ENCODE measurements at regions not wholly inside any gene's neighbourhood (a gene's known extent, or its start where the extent isn't known, plus 50 kb on each side); places are given as distances from the start of the nearest gene placed in this dataset.

- ChIA-PET POLR2A (no interaction called here), CTCF (no interaction called here), RAD21 (ENCODE audit: unreplicated experiment) (no interaction called here), SMC1A (ENCODE audit: uncharacterized antibody, unreplicated experiment) (no interaction called here)
- BruUV-seq (replicated peaks): no TSS peak
- no peak overlapping the region for H3K4me2 ChIP-seq (ENCODE audit: control insufficient read depth, insufficient read depth)
- no peaks in the 10 kb centered on the region for H3K79me2 ChIP-seq (ENCODE audit: control insufficient read depth, insufficient read depth, low read length)
- DNase-seq (ENCODE audit: low read depth, low spot score) (no peak), FAIRE-seq (no peak), ATAC-seq (no peak)
- peaks cover 5% of the 10 kb centered on the region; the same call in 2 of the 3 replicates for H3K9me3 ChIP-seq (replicated peaks; ENCODE audit: control insufficient read depth, insufficient read depth, low read length)
- H3K4me3 ChIP-seq: no peak overlapping the region
- H3K9ac ChIP-seq (ENCODE audit: control insufficient read depth, insufficient read depth, low read length): no peak overlapping the region
- WGBS (ENCODE audit: insufficient coverage, insufficient replicate concordance, low lambda C conversion rate, missing lambda C conversion rate): 67% methylated on average over 2 of the region's 2 CpGs
- no peaks in the 10 kb centered on the region for H3K4me1 ChIP-seq (ENCODE audit: control insufficient read depth, insufficient read depth, low read length)
- no peaks in the 10 kb centered on the region for H3K36me3 ChIP-seq (ENCODE audit: control insufficient read depth in 2 of 2, insufficient read depth in 2 of 2, low read length in 1 of 2)
- H2AFZ ChIP-seq (ENCODE audit: control insufficient read depth, low read depth, low read length): no peak overlapping the region
- intact Hi-C loops (cut with micrococcal nuclease; ENCODE audit: unreplicated experiment) (no loop called here), in situ Hi-C loops (cut with MboI) (no loop called here)
- H3K27ac ChIP-seq (ENCODE audit: control insufficient read depth, insufficient read depth): no peak overlapping the region
- no peaks in the 10 kb centered on the region for H4K20me1 ChIP-seq (ENCODE audit: control insufficient read depth, insufficient read depth)
- TF ChIP-seq RBBP5 (conservative IDR thresholded peaks at IDR 0.05) (no peak), ZZZ3 (IDR thresholded peaks at IDR 0.05; ENCODE audit: control insufficient read depth, insufficient read length, low read depth) (no peak), USF1 (IDR thresholded peaks at IDR 0.05; ENCODE audit: borderline replicate concordance, extremely low read length, insufficient read depth, low read depth, low read length) (no peak), NR2C2 (IDR thresholded peaks at IDR 0.05; ENCODE audit: borderline replicate concordance, control insufficient read depth, insufficient read length, low read depth) (no peak), PAX8 (IDR thresholded peaks at IDR 0.05) (no peak), TAF1 (IDR thresholded peaks at IDR 0.05; ENCODE audit: borderline replicate concordance, low read depth, low read length) (no peak), ESRRA (IDR thresholded peaks at IDR 0.05; ENCODE audit: low read length) (no peak), ZNF207 (IDR thresholded peaks at IDR 0.05; ENCODE audit: borderline replicate concordance) (no peak), LARP7 (IDR thresholded peaks at IDR 0.05) (no peak), ELK1 (IDR thresholded peaks at IDR 0.05; ENCODE audit: low read depth, low read length) (no peak), PBX3 (IDR thresholded peaks at IDR 0.05; ENCODE audit: insufficient replicate concordance, low read depth, low read length) (no peak), CBX3 (IDR thresholded peaks at IDR 0.05; ENCODE audit: borderline replicate concordance, low read depth) (no peak), EED (IDR thresholded peaks at IDR 0.05; ENCODE audit: low read depth) (no peak), CHD4 (IDR thresholded peaks at IDR 0.05) (no peak), CTCF (IDR thresholded peaks at IDR 0.05 in 2 of 3, conservative IDR thresholded peaks at IDR 0.05 in 1 of 3; ENCODE audit: control insufficient read depth in 2 of 3, extremely low read depth in 1 of 3, insufficient read depth in 1 of 3, low read depth in 3 of 3, low read length in 3 of 3) (no peak), NFYA (IDR thresholded peaks at IDR 0.05; ENCODE audit: borderline replicate concordance, low read depth, low read length) (no peak), SP1 (IDR thresholded peaks at IDR 0.05; ENCODE audit: low read depth, low read length) (no peak), NFXL1 (IDR thresholded peaks at IDR 0.05; ENCODE audit: borderline replicate concordance) (no peak)
- no peaks in the 10 kb centered on the region for H3K27me3 ChIP-seq (replicated peaks in 1 of 2; ENCODE audit: control insufficient read depth in 2 of 2, insufficient read depth in 2 of 2, low read length in 1 of 2)
Measured at GRCh38 chr6:137303441-137303840, 84.3 kb upstream of the IFNGR1 start.

All from GM12878 (cell line).